ENCODE measurements at regions not wholly inside any gene's neighbourhood (a gene's known extent, or its start where the extent isn't known, plus 50 kb on each side); places are given as distances from the start of the nearest gene placed in this dataset.

DNA sequence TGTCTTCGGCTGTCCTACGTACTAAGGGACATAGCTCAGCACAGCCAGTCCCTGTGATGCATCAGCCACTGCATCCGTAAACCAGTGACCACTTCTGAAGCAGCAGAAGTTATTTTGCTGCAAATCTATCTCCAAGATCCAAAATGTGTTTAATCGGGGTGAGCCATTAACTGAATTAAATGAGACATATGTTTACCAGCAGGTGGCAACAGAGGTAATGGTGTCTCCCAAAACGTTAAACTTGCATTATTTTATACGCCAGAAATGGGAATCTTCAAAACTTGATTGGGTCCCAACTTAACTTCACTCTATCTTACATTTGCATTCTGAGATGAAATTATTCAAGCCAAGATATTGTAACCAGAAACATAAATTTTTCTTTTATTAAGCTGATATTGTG is 75.3 kb upstream of the BOC start:
- POLR2A ChIA-PET: no interaction called here
- Mint-ChIP-seq H3K4me1 (peaks cover 3% of the 10 kb centered on the region), H3K9me3 (no peaks in the 10 kb centered on the region), H3K4me3 (no peak overlapping the region), H3K27me3 (no peaks in the 10 kb centered on the region), H3K27ac (no peak overlapping the region), H3K36me3 (ENCODE audit: low read depth) (no peaks in the 10 kb centered on the region)
- no peak for DNase-seq
- CTCF ChIA-PET: interaction anchor here (1.3 to 3.1 kb wide), 3 partner anchors 142 to 152 kb away, joined by 3 to 17 read pairs (median 4); no protein-coding TSS in a partner anchor

DNA sequence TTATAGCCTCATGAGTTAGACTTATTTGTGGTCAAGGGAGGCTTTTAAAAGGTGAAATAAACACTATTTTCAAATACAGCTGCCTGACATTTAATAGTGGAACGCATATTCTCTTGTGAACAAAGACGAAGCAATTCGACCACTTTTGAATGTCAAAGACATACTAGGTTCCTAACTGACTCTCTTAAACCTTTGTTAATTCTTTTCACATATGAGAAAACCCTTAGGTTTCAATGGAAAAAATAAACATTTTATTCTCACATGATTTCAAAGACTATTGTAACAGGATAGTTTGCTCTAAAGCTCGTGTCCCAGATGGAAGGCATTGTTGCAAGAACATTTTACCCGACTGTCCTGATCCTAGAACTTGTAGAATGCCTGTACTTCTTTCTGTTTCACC is 74.8 kb upstream of the BOC start:
- H3K27ac Mint-ChIP-seq: no peak overlapping the region
- H3K27me3 Mint-ChIP-seq: peaks cover under 1% of the 10 kb centered on the region
- H3K9me3 Mint-ChIP-seq: no peaks in the 10 kb centered on the region
- H3K4me1 Mint-ChIP-seq: peaks cover 3% of the 10 kb centered on the region
- no peak overlapping the region for H3K4me3 Mint-ChIP-seq
- no peaks in the 10 kb centered on the region for H3K36me3 Mint-ChIP-seq (ENCODE audit: low read depth)
- POLR2A ChIA-PET: no interaction called here
- CTCF ChIA-PET: interaction anchor here (1.3 to 3.1 kb wide), 3 partner anchors 141 to 152 kb away, joined by 3 to 17 read pairs (median 4); no protein-coding TSS in a partner anchor
- no peak for DNase-seq

DNA sequence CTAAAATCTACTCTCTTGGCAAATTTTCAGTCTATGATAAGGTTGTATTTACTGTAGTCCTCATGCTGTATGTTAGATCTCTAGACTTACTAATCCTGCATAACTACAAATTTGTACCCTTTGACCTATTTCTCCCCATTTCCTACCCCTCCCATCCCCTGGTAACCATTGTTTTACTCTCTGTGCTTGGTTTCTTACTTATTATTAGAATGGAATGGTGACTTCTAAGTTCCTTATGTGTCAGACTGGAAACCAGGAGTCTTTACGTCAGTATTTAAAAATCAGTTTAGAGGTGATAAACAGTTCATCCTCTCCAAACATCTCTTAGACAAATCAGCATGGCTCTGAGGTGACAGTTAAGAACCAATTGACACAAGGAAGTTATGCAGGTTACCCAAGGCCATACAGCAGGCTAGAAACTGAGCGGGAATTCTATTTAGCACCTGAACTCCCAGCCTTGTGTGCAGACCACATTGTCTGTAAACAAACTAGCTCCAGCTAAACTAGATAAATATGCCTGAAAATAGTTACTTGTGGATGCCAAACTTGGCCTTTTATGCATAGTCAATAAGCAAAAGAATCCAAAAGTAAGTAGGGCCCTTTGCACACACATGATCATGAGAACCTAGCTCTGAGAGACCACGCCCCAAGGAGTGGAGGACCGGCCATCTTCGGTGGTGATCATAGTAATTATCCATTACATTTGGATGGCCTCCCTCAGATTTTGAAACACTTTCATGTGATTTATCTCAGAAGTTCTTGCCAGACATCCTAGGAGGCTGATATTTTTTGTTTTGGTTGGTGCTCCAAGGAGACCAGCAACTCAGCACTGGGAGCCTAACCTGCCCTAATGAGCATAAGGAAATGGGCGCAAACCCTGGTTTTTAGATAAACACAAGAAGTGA is 72.3 kb upstream of the BOC start:
- Mint-ChIP-seq H3K4me3 (no peak overlapping the region), H3K27me3 (peaks cover 2% of the 10 kb centered on the region), H3K27ac (no peak overlapping the region), H3K4me1 (peaks cover 3% of the 10 kb centered on the region), H3K36me3 (ENCODE audit: low read depth) (no peaks in the 10 kb centered on the region), H3K9me3 (no peaks in the 10 kb centered on the region)
- no peak for DNase-seq
- ChIA-PET CTCF (no interaction called here), POLR2A (no interaction called here)

DNA sequence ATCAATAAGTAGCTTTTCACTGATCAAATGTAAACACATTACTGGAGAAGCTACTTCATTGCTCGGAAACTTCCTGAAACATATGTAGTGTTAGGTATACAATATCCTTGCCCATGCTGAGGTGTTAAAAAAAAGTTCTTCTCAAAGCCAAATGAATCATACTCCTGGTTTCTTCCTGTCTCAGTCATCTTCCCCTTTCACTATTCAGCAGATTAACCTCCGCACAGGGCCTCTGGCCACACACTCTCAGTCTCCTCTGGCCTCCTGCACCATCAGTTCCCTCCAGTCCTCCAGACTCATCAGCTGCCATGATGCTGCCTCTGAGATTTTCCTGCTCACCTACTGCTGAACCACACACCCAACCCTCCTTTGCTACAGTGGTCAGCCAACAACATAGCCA is 70.5 kb upstream of the BOC start:
- H3K9me3 Mint-ChIP-seq: no peaks in the 10 kb centered on the region
- no peak overlapping the region for H3K27ac Mint-ChIP-seq
- ChIA-PET POLR2A (no interaction called here), CTCF (interaction anchor here (1.1 kb wide), 1 partner anchor 9 kb away, joined by 3 read pairs; no protein-coding TSS in a partner anchor)
- H3K36me3 Mint-ChIP-seq (ENCODE audit: low read depth): no peaks in the 10 kb centered on the region
- peaks cover 3% of the 10 kb centered on the region for H3K27me3 Mint-ChIP-seq
- no peak for DNase-seq
- H3K4me1 Mint-ChIP-seq: peaks cover 3% of the 10 kb centered on the region
- no peak overlapping the region for H3K4me3 Mint-ChIP-seq

DNA sequence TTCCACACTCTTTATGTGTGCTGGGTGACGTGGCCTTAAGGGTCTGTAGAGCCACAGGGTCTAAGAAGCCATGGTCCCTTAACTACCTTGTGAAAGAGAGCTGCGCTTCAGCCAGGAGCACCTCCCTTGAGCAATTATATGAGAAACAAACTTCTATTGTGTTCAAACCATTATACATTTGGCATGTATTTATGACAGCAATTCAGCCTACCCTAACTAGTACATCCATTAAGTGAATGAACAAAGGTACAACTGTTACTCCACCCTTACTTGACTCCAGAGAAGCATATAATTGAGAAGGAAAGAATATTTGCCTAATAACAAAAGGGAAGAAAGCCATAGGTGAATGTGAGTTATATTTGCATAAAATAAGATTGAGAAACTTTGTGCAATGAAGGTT is 69.8 kb upstream of the BOC start:
- Mint-ChIP-seq H3K36me3 (ENCODE audit: low read depth) (no peaks in the 10 kb centered on the region), H3K4me3 (no peak overlapping the region), H3K27me3 (peaks cover 4% of the 10 kb centered on the region), H3K9me3 (no peaks in the 10 kb centered on the region), H3K27ac (no peak overlapping the region), H3K4me1 (peaks cover 3% of the 10 kb centered on the region)
- ChIA-PET POLR2A (no interaction called here), CTCF (no interaction called here)
- DNase-seq: no peak

DNA sequence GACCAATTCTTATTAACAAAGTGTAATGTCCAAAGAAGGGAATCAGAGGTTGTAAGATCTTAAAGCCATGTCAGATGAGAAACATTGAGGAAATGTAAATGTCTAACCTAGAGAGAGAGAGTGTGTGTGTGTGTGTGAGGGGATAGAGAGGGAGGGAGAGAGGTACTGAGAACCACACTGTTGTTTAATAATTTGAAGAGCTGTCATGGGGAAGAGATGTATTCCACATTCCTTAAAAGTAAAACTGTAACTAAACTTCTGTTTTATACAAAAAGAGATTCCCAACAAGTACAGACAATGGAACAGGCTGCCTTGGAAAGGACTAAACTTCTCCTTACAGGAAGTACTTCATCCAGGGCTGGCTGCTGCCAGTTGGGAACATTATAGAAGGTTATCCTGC is 68.9 kb upstream of the BOC start:
- H3K4me3 Mint-ChIP-seq: no peak overlapping the region
- H3K27ac Mint-ChIP-seq: no peak overlapping the region
- peaks cover 3% of the 10 kb centered on the region for H3K4me1 Mint-ChIP-seq
- no peaks in the 10 kb centered on the region for H3K9me3 Mint-ChIP-seq
- H3K27me3 Mint-ChIP-seq: peaks cover 7% of the 10 kb centered on the region
- no peaks in the 10 kb centered on the region for H3K36me3 Mint-ChIP-seq (ENCODE audit: low read depth)
- CTCF ChIA-PET: no interaction called here
- no peak for DNase-seq
- POLR2A ChIA-PET: no interaction called here

DNA sequence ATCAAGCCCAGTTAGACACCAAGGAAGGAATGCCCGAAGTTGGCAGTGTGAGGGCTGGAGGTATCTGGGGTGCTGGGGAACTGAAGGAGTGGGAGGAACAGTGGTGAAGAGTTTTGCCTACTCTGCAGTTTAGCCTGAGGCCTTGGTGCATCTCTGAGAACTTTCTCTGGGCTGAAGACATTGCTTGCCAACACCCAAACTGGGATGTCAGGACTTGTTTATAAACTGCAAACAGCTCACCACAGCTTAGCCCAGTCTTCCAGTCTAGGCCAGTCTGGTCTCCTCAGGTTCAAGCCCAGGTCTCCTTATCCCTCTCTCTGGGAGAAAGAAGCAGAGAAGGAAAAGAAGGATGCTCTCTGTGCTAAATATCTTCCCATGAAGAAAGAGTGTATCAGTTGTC is 68.0 kb upstream of the BOC start:
- no peak overlapping the region for H3K4me3 Mint-ChIP-seq
- ChIA-PET CTCF (no interaction called here), POLR2A (no interaction called here)
- no peak for DNase-seq
- peaks cover 3% of the 10 kb centered on the region for H3K4me1 Mint-ChIP-seq
- no peak overlapping the region for H3K27ac Mint-ChIP-seq
- H3K9me3 Mint-ChIP-seq: no peaks in the 10 kb centered on the region
- peaks cover 9% of the 10 kb centered on the region for H3K27me3 Mint-ChIP-seq
- H3K36me3 Mint-ChIP-seq (ENCODE audit: low read depth): no peaks in the 10 kb centered on the region

DNA sequence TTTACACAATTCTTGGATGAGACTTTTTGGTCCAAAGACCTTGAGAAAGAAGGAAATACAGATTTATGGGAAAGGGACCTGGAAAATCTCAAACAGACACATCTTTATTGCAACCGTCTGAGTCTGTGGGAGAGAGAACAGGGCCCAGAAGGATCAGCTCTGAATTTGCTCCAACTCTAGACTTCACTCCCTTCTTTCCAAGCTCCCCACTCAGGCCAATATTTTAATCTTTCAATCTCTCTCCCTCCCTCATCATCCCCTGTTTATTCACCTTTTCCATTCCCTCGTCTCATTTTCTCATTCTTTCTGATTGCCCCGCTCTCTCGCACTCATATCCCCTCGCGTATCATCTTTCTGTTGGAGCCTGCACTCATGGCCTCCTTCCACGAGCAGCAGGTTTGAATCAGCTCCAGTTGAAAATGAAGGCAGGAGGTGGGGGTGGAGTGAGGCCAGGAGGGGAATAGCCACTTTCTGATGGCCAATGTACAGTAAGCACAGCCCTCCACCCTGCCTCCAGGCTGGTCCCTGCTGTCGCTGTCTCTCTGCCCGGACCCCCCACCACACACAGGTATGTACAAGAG is 63.6 kb upstream of the BOC start:
- CTCF ChIA-PET: no interaction called here

DNA sequence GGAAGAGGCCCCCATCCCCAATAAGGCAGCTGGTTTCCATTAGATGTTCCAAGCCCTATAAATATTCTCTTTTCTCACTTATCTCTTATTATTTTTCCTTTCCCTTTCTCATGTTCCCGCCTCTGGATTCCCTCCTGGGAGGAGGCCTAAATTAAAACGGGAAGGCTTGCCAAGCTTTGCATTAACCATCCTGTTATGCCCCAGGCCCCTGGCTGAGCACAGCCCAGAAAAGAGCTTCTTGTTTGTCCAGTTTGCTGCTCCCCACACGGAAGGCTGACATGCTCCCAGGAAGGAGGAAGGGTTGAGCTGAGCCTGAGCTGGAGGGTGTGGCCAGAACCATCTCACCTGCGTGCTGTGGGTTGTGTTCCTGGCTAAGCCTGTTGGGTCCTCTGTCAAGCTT is 63.1 kb upstream of the BOC start:
- ChIA-PET POLR2A (interaction anchor here (0.5 kb wide), 1 partner anchor 134 kb away, joined by 3 read pairs; no protein-coding TSS in a partner anchor), CTCF (no interaction called here)
- no peaks in the 10 kb centered on the region for H3K4me1 Mint-ChIP-seq
- no peak for DNase-seq
- peaks cover 12% of the 10 kb centered on the region for H3K27me3 Mint-ChIP-seq
- no peak overlapping the region for H3K4me3 Mint-ChIP-seq
- no peaks in the 10 kb centered on the region for H3K36me3 Mint-ChIP-seq (ENCODE audit: low read depth)
- H3K9me3 Mint-ChIP-seq: no peaks in the 10 kb centered on the region
- H3K27ac Mint-ChIP-seq: no peak overlapping the region

More for the DNA sequence above, 63.6 kb upstream of the BOC start:
- Mint-ChIP-seq H3K36me3 (ENCODE audit: low read depth) (no peaks in the 10 kb centered on the region), H3K27me3 (peaks cover 10% of the 10 kb centered on the region), H3K4me1 (no peaks in the 10 kb centered on the region), H3K4me3 (no peak overlapping the region), H3K9me3 (no peaks in the 10 kb centered on the region), H3K27ac (no peak overlapping the region)
- DNase-seq: no peak
- POLR2A ChIA-PET: interaction anchor here (0.5 kb wide), 1 partner anchor 134 kb away, joined by 3 read pairs; no protein-coding TSS in a partner anchor

DNA sequence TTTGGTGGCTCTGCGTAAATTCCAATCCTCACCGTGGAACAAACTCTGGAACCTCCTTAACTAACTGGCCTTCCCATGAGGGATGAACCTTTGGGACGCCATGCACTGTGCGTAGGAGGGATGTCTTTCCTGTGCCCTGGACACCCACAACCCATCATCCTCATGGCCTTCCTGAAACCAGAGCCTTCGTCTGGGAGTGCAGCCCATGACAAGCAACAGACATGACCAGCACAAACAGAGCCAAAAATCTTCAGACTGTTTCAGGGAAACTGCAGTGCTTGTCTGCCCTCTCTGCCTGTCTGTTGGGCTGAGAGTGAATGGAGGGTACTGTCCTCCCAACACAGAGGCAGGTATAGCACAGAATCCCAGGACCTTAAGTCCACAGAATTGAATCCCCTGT is 61.1 kb upstream of the BOC start:
- POLR2A ChIA-PET: no interaction called here
- CTCF ChIA-PET: no interaction called here
- no peaks in the 10 kb centered on the region for H3K9me3 Mint-ChIP-seq
- H3K4me3 Mint-ChIP-seq: no peak overlapping the region
- H3K27ac Mint-ChIP-seq: no peak overlapping the region
- no peaks in the 10 kb centered on the region for H3K4me1 Mint-ChIP-seq
- DNase-seq: no peak
- H3K36me3 Mint-ChIP-seq (ENCODE audit: low read depth): no peaks in the 10 kb centered on the region
- H3K27me3 Mint-ChIP-seq: peaks cover 13% of the 10 kb centered on the region

DNA sequence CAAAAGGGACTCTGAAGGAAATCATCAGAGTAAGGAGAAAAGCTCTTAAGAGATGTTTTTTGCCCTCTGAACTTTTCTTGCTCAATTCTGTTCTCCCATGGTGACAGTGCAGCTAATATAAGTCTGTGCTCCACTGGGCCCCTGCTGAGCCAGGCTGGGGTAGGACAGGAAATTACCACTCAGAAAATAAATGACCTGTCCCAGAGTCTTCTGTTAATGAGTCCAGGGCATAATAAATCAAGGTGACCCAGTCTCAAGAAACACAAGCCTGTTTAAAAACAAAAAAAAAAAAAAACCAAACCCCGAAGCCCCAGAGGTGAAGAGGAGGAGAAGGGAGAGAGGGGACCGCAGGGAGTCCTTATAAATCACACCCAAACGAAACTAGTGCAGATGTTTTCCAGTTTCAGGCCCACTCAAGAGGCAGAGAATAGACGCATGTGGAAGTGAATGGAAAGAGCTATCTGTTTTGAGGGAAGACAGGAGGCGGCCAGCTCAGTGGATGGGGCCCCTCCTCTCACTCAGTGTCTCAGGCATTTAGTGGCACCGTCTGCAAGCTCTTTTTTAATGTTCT is 59.8 kb upstream of the BOC start:
- H3K36me3 Mint-ChIP-seq (ENCODE audit: low read depth): no peaks in the 10 kb centered on the region
- ChIA-PET POLR2A (no interaction called here), CTCF (no interaction called here)
- no peak overlapping the region for H3K4me3 Mint-ChIP-seq
- DNase-seq: no peak
- H3K27ac Mint-ChIP-seq: no peak overlapping the region
- no peaks in the 10 kb centered on the region for H3K9me3 Mint-ChIP-seq
- H3K4me1 Mint-ChIP-seq: no peaks in the 10 kb centered on the region
- peaks cover 10% of the 10 kb centered on the region for H3K27me3 Mint-ChIP-seq

DNA sequence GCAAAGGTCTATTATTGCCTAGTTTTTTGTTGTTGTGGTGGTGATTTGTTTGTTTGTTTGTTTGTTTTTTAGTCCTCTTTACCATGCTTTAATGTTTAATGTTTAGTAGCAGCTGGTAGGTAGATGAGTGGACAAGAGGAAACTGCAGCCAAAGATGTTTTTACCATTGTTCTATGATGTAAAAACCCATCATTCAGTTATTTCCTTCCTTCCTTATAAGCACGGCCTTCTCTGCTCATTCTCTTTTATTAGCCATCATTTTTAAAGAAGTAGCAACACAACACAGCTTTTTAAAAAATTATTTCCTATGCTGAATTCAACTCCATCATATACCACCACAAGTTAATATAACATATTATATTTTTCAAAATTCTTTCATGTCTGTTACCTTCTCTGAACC is 58.5 kb upstream of the BOC start:
- H3K4me1 Mint-ChIP-seq: no peaks in the 10 kb centered on the region
- H3K4me3 Mint-ChIP-seq: no peak overlapping the region
- ChIA-PET POLR2A (no interaction called here), CTCF (no interaction called here)
- H3K27ac Mint-ChIP-seq: no peak overlapping the region
- H3K9me3 Mint-ChIP-seq: no peaks in the 10 kb centered on the region
- no peak for DNase-seq
- no peaks in the 10 kb centered on the region for H3K36me3 Mint-ChIP-seq (ENCODE audit: low read depth)
- H3K27me3 Mint-ChIP-seq: peaks cover 5% of the 10 kb centered on the region

DNA sequence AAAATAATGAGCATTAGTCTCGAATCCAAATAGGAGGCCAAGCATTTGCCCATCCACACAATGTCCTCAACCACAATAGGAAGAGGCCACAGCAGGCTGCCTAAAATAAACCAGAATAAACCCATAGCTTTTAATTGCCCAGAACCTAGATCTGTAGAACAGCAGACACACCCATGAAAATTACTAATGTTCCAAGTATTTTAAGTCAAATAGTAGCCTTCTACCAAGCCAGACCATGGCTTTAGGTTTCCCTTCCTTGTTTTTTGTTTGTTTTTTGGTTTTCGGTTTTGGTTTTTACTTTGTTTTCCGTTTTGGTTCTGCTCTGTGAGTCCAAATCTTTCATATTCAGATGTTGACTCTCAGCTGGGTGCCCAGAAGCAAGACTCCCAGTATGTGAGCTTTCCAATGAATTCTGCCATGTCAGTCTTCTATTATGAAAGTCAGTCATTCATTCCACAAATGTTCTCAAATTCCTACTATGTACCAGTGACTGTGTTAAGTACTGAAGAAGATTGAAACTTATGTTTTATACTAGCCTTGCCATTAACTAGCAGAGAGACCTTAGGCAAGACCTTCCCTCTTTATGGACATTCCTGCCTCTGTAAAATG is 57.8 kb upstream of the BOC start:
- H3K9me3 Mint-ChIP-seq: no peaks in the 10 kb centered on the region
- H3K36me3 Mint-ChIP-seq (ENCODE audit: low read depth): no peaks in the 10 kb centered on the region
- no peak for DNase-seq
- no peak overlapping the region for H3K27ac Mint-ChIP-seq
- ChIA-PET POLR2A (no interaction called here), CTCF (no interaction called here)
- H3K4me3 Mint-ChIP-seq: no peak overlapping the region
- no peaks in the 10 kb centered on the region for H3K4me1 Mint-ChIP-seq
- H3K27me3 Mint-ChIP-seq: peaks cover 5% of the 10 kb centered on the region
